Central memory CD8-positive, alpha-beta T cell (primary cell): ENCODE measurements at regions not wholly inside any gene's neighbourhood (a gene's known extent, or its start where the extent isn't known, plus 50 kb on each side); places are given as distances from the start of the nearest gene placed in this dataset.

Experiments
- ATAC-seq: fragments of 150-1000 bp; cut with Tn5 transposase; replicated peaks from 2 replicates; pipeline ENCODE4 v1.10.0; 2022; ENCODE audit warnings: mild to moderate bottlenecking, moderate FRiP score, moderate number of reproducible peaks; ENCODE audit not compliant: poor library complexity, severe bottlenecking; ENCODE audit errors: extremely low read depth
- DNase-seq, 2 donors: peaks; one replicate each; pipeline ENCODE4 v3.0.0; 2021; ENCODE audit warnings: low spot score in 2 of 2
- H3K27ac Mint-ChIP-seq: one replicate; pipeline ENCODE4 v1.8.0; 2022; ENCODE audit warnings: low read depth, mild to moderate bottlenecking, moderate library complexity, mixed read lengths
- H3K27me3 Mint-ChIP-seq: one replicate; pipeline ENCODE4 v1.8.0; 2022; ENCODE audit warnings: mixed read lengths
- H3K36me3 Mint-ChIP-seq: one replicate; pipeline ENCODE4 v1.8.0; 2022; ENCODE audit warnings: mild to moderate bottlenecking, moderate library complexity, mixed read lengths; ENCODE audit not compliant: insufficient read depth
- H3K4me1 Mint-ChIP-seq: one replicate; pipeline ENCODE4 v1.8.0; 2022; ENCODE audit warnings: mixed read lengths
- H3K4me3 Mint-ChIP-seq: one replicate; pipeline ENCODE4 v1.8.0; 2022; ENCODE audit warnings: mild to moderate bottlenecking, moderate library complexity, mixed read lengths
- H3K9me3 Mint-ChIP-seq: one replicate; pipeline ENCODE4 v1.8.0; 2022; ENCODE audit warnings: mixed read lengths

- ATAC-seq (no peak), DNase-seq (no peak)
- Mint-ChIP-seq H3K36me3 (no peaks in the 10 kb centered on the region), H3K9me3 (no peaks in the 10 kb centered on the region), H3K4me3 (no peak overlapping the region), H3K27ac (no peak overlapping the region), H3K27me3 (peaks cover 30% of the 10 kb centered on the region), H3K4me1 (no peaks in the 10 kb centered on the region)
Measured at GRCh38 chr6:2460216-2460745, 214.9 kb upstream of the GMDS start.

- ATAC-seq (no peak), DNase-seq (no peak)
- Mint-ChIP-seq H3K27me3 (peaks cover 47% of the 10 kb centered on the region), H3K9me3 (no peaks in the 10 kb centered on the region), H3K27ac (no peak overlapping the region), H3K4me3 (no peak overlapping the region), H3K4me1 (no peaks in the 10 kb centered on the region), H3K36me3 (peaks cover 3% of the 10 kb centered on the region)
Measured at GRCh38 chr6:2454180-2454579, 208.8 kb upstream of the GMDS start.

- Mint-ChIP-seq H3K27ac (no peak overlapping the region), H3K9me3 (no peaks in the 10 kb centered on the region), H3K4me1 (peaks cover 6% of the 10 kb centered on the region), H3K27me3 (peaks cover 39% of the 10 kb centered on the region), H3K4me3 (no peak overlapping the region), H3K36me3 (peaks cover 5% of the 10 kb centered on the region)
- DNase-seq = no peak
- ATAC-seq = no peak
Measured at GRCh38 chr6:2450546-2450945, 205.1 kb upstream of the GMDS start.

- peaks cover 7% of the 10 kb centered on the region for H3K36me3 Mint-ChIP-seq
- no peak for DNase-seq
- peaks cover 29% of the 10 kb centered on the region for H3K27me3 Mint-ChIP-seq
- no peaks in the 10 kb centered on the region for H3K9me3 Mint-ChIP-seq
- no peak overlapping the region for H3K4me3 Mint-ChIP-seq
- H3K4me1 Mint-ChIP-seq = peaks cover 6% of the 10 kb centered on the region
- ATAC-seq = no peak
- no peak overlapping the region for H3K27ac Mint-ChIP-seq
Measured at GRCh38 chr6:2449572-2449940, 204.2 kb upstream of the GMDS start.

- H3K27me3 Mint-ChIP-seq = peaks cover 24% of the 10 kb centered on the region
- ATAC-seq (no peak), DNase-seq (no peak)
- H3K4me3 Mint-ChIP-seq = no peak overlapping the region
- peaks cover 4% of the 10 kb centered on the region for H3K36me3 Mint-ChIP-seq
- H3K4me1 Mint-ChIP-seq = peaks cover 6% of the 10 kb centered on the region
- no peaks in the 10 kb centered on the region for H3K9me3 Mint-ChIP-seq
- no peak overlapping the region for H3K27ac Mint-ChIP-seq
Measured at GRCh38 chr6:2448826-2449571, 203.6 kb upstream of the GMDS start.

GRCh38 chr6:2447931-2448330 lies 202.5 kb upstream of the GMDS start:
- Mint-ChIP-seq H3K9me3 (no peaks in the 10 kb centered on the region), H3K27me3 (peaks cover 24% of the 10 kb centered on the region), H3K4me3 (no peak overlapping the region), H3K4me1 (peaks cover 6% of the 10 kb centered on the region), H3K36me3 (peaks cover 4% of the 10 kb centered on the region), H3K27ac (no peak overlapping the region)
- ATAC-seq (no peak), DNase-seq (no peak)

- H3K27me3 Mint-ChIP-seq = peaks cover 24% of the 10 kb centered on the region
- H3K36me3 Mint-ChIP-seq = peaks cover 4% of the 10 kb centered on the region
- no peak overlapping the region for H3K4me3 Mint-ChIP-seq
- no peak for DNase-seq
- H3K4me1 Mint-ChIP-seq = peaks cover 6% of the 10 kb centered on the region
- ATAC-seq = no peak
- no peak overlapping the region for H3K27ac Mint-ChIP-seq
- H3K9me3 Mint-ChIP-seq = no peaks in the 10 kb centered on the region
Measured at GRCh38 chr6:2447318-2447920, 202.0 kb upstream of the GMDS start.

GRCh38 chr6:2441601-2442475 lies 196.4 kb upstream of the GMDS start:
- Mint-ChIP-seq H3K4me1 (no peaks in the 10 kb centered on the region), H3K27ac (no peak overlapping the region), H3K9me3 (no peaks in the 10 kb centered on the region), H3K36me3 (peaks cover 4% of the 10 kb centered on the region), H3K27me3 (peaks cover 20% of the 10 kb centered on the region), H3K4me3 (no peak overlapping the region)
- DNase-seq (no peak), ATAC-seq (no peak)

GRCh38 chr6:2440516-2440915 lies 195.1 kb upstream of the GMDS start:
- H3K27ac Mint-ChIP-seq = no peak overlapping the region
- peaks cover 4% of the 10 kb centered on the region for H3K36me3 Mint-ChIP-seq
- H3K4me3 Mint-ChIP-seq = no peak overlapping the region
- H3K27me3 Mint-ChIP-seq = peaks cover 20% of the 10 kb centered on the region
- ATAC-seq (no peak), DNase-seq (no peak)
- H3K4me1 Mint-ChIP-seq = no peaks in the 10 kb centered on the region
- no peaks in the 10 kb centered on the region for H3K9me3 Mint-ChIP-seq

- ATAC-seq (no peak), DNase-seq (no peak)
- peaks cover 3% of the 10 kb centered on the region for H3K36me3 Mint-ChIP-seq
- H3K4me3 Mint-ChIP-seq = no peak overlapping the region
- H3K27me3 Mint-ChIP-seq = peaks cover 20% of the 10 kb centered on the region
- H3K27ac Mint-ChIP-seq = no peak overlapping the region
- H3K9me3 Mint-ChIP-seq = no peaks in the 10 kb centered on the region
- H3K4me1 Mint-ChIP-seq = no peaks in the 10 kb centered on the region
Measured at GRCh38 chr6:2439632-2440031, 194.2 kb upstream of the GMDS start.

GRCh38 chr6:2439082-2439481 lies 193.7 kb upstream of the GMDS start:
- Mint-ChIP-seq H3K27ac (no peak overlapping the region), H3K4me1 (no peaks in the 10 kb centered on the region), H3K27me3 (peaks cover 20% of the 10 kb centered on the region), H3K9me3 (no peaks in the 10 kb centered on the region), H3K36me3 (peaks cover 3% of the 10 kb centered on the region), H3K4me3 (no peak overlapping the region)
- no peak for ATAC-seq
- DNase-seq = no peak

- H3K9me3 Mint-ChIP-seq = no peaks in the 10 kb centered on the region
- H3K27me3 Mint-ChIP-seq = peaks cover 20% of the 10 kb centered on the region
- H3K4me3 Mint-ChIP-seq = no peak overlapping the region
- DNase-seq = no peak
- no peaks in the 10 kb centered on the region for H3K4me1 Mint-ChIP-seq
- H3K27ac Mint-ChIP-seq = no peak overlapping the region
- ATAC-seq = no peak
- H3K36me3 Mint-ChIP-seq = peaks cover 3% of the 10 kb centered on the region
Measured at GRCh38 chr6:2436410-2437154, 191.2 kb upstream of the GMDS start.
